ENCODE measurements at regions not wholly inside any gene's neighbourhood (a gene's known extent, or its start where the extent isn't known, plus 50 kb on each side); places are given as distances from the start of the nearest gene placed in this dataset.

DNA sequence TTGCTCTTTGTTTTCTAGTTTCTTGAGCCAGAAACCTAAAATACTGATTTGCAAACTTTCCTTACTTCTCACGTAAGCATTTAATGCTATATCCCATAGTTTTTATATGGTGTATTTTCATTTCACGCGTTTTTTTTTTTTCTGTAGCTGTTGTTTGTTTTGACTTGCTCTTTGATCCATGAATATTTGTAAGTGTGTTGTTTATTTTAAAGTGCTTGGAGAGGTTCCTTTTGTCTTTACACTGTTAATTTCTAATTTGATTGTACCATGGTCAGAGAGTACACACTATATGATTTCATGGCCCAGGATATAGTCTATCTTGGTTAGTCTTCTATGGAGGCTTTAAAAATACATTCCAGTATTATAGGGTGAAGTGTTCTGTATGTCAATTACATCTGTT lies 84.8 kb upstream of the RNF217 start:
- TF ChIP-seq EZH2 (IDR thresholded peaks at IDR 0.05) (no peak), POLR2AphosphoS5 (IDR thresholded peaks at IDR 0.05; ENCODE audit: borderline replicate concordance, low read depth, low read length) (no peak), FOXP2 (optimal IDR thresholded peaks at IDR 0.05; ENCODE audit: control extremely low read depth, extremely low read length, insufficient read depth) (no peak)

Measured in SK-N-MC (cell line).